GM12874 (cell line): ENCODE measurements at regions not wholly inside any gene's neighbourhood (a gene's known extent, or its start where the extent isn't known, plus 50 kb on each side); places are given as distances from the start of the nearest gene placed in this dataset.

Source experiments
- TF ChIP-seq, protein P1 (sequence below): IDR thresholded peaks from 2 replicates; pipeline ENCODE4 v1.5.1; 2011; ENCODE audit warnings: low read depth, mild to moderate bottlenecking, control low read depth, low read length, moderate library complexity; ENCODE audit not compliant: insufficient read depth

DNA sequence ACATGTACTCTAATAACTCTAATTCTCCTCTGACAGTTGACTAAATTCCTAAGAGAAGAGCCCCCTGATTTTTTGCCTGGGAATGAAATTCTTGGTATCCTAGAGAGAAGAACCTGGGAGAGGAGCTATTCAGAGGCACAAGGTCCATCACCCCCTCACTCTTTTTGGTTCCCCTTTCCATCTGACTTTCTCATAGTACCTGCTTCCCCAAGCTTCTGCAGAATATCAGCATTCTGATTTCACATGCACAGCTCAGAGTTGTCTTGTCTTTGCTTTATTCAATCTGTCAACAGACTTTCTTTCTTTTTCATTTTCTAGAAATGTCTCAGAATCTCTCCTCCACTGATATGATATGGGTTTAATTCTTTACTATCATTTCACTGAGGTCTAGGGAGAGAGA lies 141.5 kb upstream of the FBXL17 start:
- TF ChIP-seq, protein P1, sequence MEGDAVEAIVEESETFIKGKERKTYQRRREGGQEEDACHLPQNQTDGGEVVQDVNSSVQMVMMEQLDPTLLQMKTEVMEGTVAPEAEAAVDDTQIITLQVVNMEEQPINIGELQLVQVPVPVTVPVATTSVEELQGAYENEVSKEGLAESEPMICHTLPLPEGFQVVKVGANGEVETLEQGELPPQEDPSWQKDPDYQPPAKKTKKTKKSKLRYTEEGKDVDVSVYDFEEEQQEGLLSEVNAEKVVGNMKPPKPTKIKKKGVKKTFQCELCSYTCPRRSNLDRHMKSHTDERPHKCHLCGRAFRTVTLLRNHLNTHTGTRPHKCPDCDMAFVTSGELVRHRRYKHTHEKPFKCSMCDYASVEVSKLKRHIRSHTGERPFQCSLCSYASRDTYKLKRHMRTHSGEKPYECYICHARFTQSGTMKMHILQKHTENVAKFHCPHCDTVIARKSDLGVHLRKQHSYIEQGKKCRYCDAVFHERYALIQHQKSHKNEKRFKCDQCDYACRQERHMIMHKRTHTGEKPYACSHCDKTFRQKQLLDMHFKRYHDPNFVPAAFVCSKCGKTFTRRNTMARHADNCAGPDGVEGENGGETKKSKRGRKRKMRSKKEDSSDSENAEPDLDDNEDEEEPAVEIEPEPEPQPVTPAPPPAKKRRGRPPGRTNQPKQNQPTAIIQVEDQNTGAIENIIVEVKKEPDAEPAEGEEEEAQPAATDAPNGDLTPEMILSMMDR, result no peak

DNA sequence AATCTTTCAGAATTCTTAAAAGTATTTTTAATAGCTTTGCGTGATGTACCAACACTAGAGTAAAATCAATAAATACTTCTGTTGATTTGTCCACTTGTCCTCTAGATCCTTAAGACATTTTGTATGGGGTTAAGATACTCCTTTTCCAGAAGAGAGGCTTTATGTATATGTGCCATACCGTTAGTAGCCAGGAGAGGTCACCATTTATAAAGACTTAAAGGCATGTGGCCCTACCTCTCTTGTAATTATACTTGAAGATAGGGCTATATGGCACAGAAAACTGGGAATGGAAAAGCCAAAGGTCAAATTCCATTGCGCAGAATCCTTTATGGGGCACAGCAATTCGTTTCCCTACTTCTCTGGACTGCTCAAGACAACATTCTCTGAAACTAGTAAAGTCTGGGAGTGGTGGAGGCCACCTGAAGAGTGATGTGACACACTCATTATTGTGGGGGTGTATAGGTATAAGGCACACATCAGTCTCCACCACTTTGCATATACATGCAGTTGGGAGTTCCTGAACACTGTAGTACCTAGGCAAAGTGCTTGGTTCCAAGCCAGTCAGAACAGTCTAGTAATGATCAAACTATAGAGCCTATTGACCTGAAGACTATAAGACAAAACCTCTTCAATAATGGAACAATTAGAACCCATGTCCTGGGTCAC lies 140.1 kb upstream of the FBXL17 start:
- TF ChIP-seq, protein P1, result peak; percentile 52; the same call in 1 of the 2 replicates

DNA sequence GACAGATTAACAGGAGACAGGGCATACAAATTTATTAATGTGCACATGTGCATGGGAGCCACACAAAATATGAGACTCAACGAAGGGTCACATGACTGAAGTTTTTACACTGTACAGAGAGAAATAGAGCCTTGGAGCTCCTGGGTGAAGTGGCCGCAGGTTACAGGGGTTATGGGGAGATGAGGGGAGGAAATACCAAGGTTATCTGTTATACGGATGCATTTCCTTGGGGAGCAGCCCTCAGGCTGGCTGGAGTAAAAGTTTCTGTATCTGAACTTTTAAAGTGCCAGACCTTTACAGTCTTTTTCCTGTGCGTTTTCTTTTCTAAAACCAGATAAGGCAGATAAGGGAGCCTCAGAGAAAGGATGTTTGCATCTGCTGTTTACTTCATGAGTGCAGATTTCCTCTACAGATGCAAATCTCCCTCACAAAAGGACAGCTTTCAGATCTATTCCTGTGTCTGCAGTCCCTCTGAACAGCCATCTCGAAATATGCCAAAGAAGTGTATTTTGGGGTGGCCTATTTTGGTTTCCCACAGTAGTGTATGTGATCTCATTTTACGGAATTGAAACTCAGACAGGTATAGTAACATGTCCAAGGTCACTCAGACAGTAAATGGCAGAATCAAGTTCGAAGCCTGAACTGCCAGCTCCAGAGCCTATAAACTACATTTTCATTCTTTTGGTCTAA lies 139.3 kb upstream of the FBXL17 start:
- TF ChIP-seq, protein P1, result no peak

DNA sequence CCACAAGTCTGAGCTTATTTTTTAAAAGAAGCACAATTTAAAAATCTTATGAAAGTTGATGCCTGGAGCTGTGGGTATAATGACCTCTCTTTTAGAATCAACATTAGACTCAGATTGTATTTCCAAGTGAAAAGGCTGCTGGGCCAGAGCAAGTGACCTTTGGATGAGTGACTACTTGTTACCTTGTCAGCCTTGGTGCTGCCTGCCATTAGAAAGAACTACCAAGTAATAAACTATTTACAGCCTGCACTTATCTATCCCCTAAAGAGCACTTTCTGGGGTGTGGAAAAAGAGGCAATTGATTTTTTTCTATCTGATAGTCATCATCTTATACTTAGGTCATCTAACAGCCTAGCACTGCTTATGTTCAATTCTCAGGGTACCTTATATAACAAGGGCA lies 134.9 kb upstream of the FBXL17 start:
- TF ChIP-seq, protein P1, result no peak

DNA sequence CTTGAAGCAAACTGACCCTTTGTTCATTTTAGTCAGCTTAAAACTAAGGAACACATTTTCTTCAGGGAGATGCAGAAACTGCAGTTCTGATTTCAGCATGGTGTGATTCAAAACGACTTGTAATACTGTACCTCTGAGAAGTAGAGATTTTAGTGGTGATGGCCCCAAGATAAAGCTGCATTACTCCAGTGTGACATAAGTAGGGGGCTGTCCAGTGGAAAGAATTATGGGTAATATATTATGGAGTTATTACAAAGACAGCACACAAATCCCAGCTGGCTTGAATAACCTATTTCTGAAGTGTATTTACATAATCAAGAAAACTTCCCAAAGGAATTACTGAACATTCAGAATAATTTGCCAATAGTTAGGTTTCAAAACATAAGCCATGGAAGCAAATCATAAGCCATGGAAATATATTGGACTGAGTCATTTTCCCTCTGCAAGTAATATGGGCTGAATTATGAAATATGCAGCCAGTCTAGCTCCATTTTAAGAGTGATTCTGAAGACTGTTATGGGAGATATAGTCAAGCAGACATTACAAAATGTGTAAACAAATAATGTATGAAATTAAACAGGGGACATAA lies 133.7 kb upstream of the FBXL17 start:
- TF ChIP-seq, protein P1, result no peak

DNA sequence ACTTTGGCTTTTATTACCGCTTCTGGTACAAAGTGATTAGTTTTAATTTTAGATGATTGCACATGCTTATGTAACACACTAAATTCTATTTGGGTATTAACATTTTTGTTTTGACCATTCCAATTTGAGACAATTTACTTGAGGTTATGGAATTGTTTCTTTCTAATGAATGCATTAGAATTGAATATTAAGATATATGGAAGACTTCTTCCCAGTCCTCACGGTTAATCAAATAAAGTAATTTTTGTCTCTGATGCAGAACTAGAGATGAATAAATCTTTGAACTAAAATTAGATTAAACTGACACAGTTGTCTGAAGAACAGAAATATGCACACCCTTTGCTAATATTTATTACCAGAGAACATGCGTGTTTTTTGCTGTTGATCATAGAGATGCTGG lies 127.1 kb upstream of the FBXL17 start:
- TF ChIP-seq, protein P1, result no peak

DNA sequence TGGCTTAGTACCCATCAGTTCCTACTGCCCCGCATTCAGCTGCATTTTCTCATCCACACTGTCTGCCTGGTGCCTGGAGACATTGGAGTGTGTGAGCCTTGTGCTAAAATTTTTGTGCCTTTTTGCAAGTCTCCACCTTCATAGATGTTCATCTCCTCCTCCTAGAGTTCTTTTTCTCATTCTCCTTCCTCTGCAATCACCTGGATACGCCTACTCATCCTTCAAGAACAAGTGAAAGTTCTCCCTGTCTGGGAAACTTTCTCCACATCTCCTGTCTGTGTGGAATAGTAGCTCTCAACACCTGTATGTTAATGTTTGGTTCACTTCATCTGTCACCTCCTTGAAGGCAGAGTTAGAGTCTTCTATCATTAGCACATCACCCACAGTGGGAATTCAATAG lies 125.7 kb upstream of the FBXL17 start:
- TF ChIP-seq, protein P1, result no peak
